Testis (tissue), 2 donors: ENCODE measurements at regions not wholly inside any gene's neighbourhood (a gene's known extent, or its start where the extent isn't known, plus 50 kb on each side); places are given as distances from the start of the nearest gene placed in this dataset.

ENCODE experiments used
- CTCF ChIP-seq, 3 experiments: fragments of 450-650 bp in 2 of 3; fragments of 200-600 bp in 1 of 3; sonication (generic) in 1 of 3; IDR thresholded peaks; one replicate each; pipeline ENCODE4 v1.5.1; 2016 to 2019; ENCODE audit warnings: antibody characterized with exemption in 3 of 3, mild to moderate bottlenecking in 2 of 3, moderate library complexity in 1 of 3
- POLR2A ChIP-seq: fragments of 450-650 bp; IDR thresholded peaks from one replicate; pipeline ENCODE4 v1.6.1; 2017; ENCODE audit warnings: antibody characterized with exemption, mild to moderate bottlenecking, moderate library complexity

- TF ChIP-seq POLR2A (no peak), CTCF (IDR thresholded peaks at IDR 0.05) (no peak)
Measured at GRCh38 chr13:19020988-19021387, 160.6 kb downstream of the TUBA3C start.
